ENCODE measurements at regions not wholly inside any gene's neighbourhood (a gene's known extent, or its start where the extent isn't known, plus 50 kb on each side); places are given as distances from the start of the nearest gene placed in this dataset.

DNA sequence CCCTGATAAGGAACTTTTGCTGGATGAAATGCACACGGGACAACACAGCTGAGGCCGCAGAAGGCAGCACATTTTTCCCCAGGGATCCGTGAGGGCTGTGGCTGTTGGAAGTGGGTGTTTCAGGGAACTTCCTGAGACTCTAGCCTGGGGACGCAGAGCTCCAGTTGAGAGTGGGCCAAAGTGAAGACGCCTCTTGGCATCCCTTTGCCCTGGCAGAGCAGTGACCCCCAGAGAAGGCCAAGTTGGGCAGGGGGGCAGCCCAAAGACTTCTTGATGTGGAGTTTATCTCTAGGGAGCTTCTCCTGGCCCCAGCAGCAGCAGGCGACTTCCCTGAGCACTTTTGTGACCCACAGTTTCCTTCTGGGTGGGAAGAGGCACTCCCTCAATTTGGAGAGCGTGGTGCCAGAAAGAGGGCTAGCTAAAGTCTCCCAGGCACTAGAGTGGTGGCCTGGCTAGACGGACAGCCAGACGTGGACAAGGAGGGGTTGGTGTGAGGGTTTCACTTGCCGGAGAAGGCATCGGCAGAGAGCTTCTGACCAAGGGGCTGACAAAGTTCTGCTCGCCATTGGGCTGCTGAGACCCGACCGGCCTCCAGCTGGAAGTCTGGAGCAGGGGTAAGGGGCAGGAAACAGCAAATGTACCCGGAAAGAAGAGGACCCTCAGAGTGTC is 108.8 kb downstream of the ACKR3 start:
- Histone ChIP-seq H3K9me2 (ENCODE audit: insufficient read depth, low read length) (no peaks in the 10 kb centered on the region), H3K36me3 (ENCODE audit: insufficient read depth, low read length) (no peaks in the 10 kb centered on the region), H3K4me2 (ENCODE audit: low read length) (no peak overlapping the region), H3K79me2 (replicated peaks; ENCODE audit: insufficient read depth, low read length) (no peaks in the 10 kb centered on the region), H3F3A (ENCODE audit: insufficient read depth, low read length, poor library complexity, severe bottlenecking) (no peaks in the 10 kb centered on the region), H3K27ac (ENCODE audit: low read length) (no peak overlapping the region), H3K9ac (ENCODE audit: low read length) (no peak overlapping the region), H3K9me3 (ENCODE audit: low read length) (peaks cover 4% of the 10 kb centered on the region), H4K20me1 (ENCODE audit: insufficient read depth) (no peaks in the 10 kb centered on the region), H2AFZ (ENCODE audit: low read depth, low read length) (no peak overlapping the region), H3K4me3 (ENCODE audit: low read length) (no peak overlapping the region), H3K27me3 (ENCODE audit: insufficient read depth, low read depth, low read length) (no peaks in the 10 kb centered on the region)
- TF ChIP-seq TAF1 (IDR thresholded peaks at IDR 0.05; ENCODE audit: low read depth): no peak
- TF ChIP-seq RAD21 (conservative IDR thresholded peaks at IDR 0.05): no peak
- no peak for TF ChIP-seq SMC3 (conservative IDR thresholded peaks at IDR 0.05; ENCODE audit: poor library complexity)
- TF ChIP-seq POLR2AphosphoS5 (IDR thresholded peaks at IDR 0.05): no peak
- no peak for TF ChIP-seq EZH2 (IDR thresholded peaks at IDR 0.05; ENCODE audit: borderline replicate concordance, insufficient read depth, low read length, poor library complexity, severe bottlenecking)
- TF ChIP-seq MXI1 (conservative IDR thresholded peaks at IDR 0.05; ENCODE audit: poor library complexity, severe bottlenecking): no peak
- no peak for TF ChIP-seq EP300 (conservative IDR thresholded peaks at IDR 0.05; ENCODE audit: poor library complexity, severe bottlenecking)
- TF ChIP-seq, protein P1, sequence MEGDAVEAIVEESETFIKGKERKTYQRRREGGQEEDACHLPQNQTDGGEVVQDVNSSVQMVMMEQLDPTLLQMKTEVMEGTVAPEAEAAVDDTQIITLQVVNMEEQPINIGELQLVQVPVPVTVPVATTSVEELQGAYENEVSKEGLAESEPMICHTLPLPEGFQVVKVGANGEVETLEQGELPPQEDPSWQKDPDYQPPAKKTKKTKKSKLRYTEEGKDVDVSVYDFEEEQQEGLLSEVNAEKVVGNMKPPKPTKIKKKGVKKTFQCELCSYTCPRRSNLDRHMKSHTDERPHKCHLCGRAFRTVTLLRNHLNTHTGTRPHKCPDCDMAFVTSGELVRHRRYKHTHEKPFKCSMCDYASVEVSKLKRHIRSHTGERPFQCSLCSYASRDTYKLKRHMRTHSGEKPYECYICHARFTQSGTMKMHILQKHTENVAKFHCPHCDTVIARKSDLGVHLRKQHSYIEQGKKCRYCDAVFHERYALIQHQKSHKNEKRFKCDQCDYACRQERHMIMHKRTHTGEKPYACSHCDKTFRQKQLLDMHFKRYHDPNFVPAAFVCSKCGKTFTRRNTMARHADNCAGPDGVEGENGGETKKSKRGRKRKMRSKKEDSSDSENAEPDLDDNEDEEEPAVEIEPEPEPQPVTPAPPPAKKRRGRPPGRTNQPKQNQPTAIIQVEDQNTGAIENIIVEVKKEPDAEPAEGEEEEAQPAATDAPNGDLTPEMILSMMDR (IDR thresholded peaks at IDR 0.05; ENCODE audit: poor library complexity, severe bottlenecking): no peak
- TF ChIP-seq, protein P2, sequence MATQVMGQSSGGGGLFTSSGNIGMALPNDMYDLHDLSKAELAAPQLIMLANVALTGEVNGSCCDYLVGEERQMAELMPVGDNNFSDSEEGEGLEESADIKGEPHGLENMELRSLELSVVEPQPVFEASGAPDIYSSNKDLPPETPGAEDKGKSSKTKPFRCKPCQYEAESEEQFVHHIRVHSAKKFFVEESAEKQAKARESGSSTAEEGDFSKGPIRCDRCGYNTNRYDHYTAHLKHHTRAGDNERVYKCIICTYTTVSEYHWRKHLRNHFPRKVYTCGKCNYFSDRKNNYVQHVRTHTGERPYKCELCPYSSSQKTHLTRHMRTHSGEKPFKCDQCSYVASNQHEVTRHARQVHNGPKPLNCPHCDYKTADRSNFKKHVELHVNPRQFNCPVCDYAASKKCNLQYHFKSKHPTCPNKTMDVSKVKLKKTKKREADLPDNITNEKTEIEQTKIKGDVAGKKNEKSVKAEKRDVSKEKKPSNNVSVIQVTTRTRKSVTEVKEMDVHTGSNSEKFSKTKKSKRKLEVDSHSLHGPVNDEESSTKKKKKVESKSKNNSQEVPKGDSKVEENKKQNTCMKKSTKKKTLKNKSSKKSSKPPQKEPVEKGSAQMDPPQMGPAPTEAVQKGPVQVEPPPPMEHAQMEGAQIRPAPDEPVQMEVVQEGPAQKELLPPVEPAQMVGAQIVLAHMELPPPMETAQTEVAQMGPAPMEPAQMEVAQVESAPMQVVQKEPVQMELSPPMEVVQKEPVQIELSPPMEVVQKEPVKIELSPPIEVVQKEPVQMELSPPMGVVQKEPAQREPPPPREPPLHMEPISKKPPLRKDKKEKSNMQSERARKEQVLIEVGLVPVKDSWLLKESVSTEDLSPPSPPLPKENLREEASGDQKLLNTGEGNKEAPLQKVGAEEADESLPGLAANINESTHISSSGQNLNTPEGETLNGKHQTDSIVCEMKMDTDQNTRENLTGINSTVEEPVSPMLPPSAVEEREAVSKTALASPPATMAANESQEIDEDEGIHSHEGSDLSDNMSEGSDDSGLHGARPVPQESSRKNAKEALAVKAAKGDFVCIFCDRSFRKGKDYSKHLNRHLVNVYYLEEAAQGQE (IDR thresholded peaks at IDR 0.05; ENCODE audit: borderline replicate concordance): no peak

- no peak overlapping the region for H3K4me3 ChIP-seq (ENCODE audit: low read length)
- H3K27me3 ChIP-seq (ENCODE audit: insufficient read depth, low read depth, low read length): no peaks in the 10 kb centered on the region
- H3K79me2 ChIP-seq (replicated peaks; ENCODE audit: insufficient read depth, low read length): no peaks in the 10 kb centered on the region
- no peak overlapping the region for H3K9ac ChIP-seq (ENCODE audit: low read length)
- H3K9me2 ChIP-seq (ENCODE audit: insufficient read depth, low read length): no peaks in the 10 kb centered on the region
- H3K27ac ChIP-seq (ENCODE audit: low read length): no peak overlapping the region
- no peak for TF ChIP-seq RAD21 (conservative IDR thresholded peaks at IDR 0.05)
- TF ChIP-seq TAF1 (IDR thresholded peaks at IDR 0.05; ENCODE audit: low read depth): no peak
- TF ChIP-seq EP300 (conservative IDR thresholded peaks at IDR 0.05; ENCODE audit: poor library complexity, severe bottlenecking): no peak
- TF ChIP-seq, protein P2 (IDR thresholded peaks at IDR 0.05; ENCODE audit: borderline replicate concordance): no peak
- TF ChIP-seq, protein P1 (IDR thresholded peaks at IDR 0.05; ENCODE audit: poor library complexity, severe bottlenecking): no peak
- no peaks in the 10 kb centered on the region for H3K9me3 ChIP-seq (ENCODE audit: low read length)
- no peaks in the 10 kb centered on the region for H4K20me1 ChIP-seq (ENCODE audit: insufficient read depth)
- H3F3A ChIP-seq (ENCODE audit: insufficient read depth, low read length, poor library complexity, severe bottlenecking): no peaks in the 10 kb centered on the region
- H3K4me2 ChIP-seq (ENCODE audit: low read length): no peak overlapping the region
- no peaks in the 10 kb centered on the region for H3K36me3 ChIP-seq (ENCODE audit: insufficient read depth, low read length)
- H2AFZ ChIP-seq (ENCODE audit: low read depth, low read length): no peak overlapping the region
Measured at GRCh38 chr2:236679884-236680860, 110.5 kb downstream of the ACKR3 start.

Data from neural cell (in vitro differentiated cells).